ENCODE measurements at regions not wholly inside any gene's neighbourhood (a gene's known extent, or its start where the extent isn't known, plus 50 kb on each side); places are given as distances from the start of the nearest gene placed in this dataset.
"Not testable (repeated sequence)": the region's sequence is repeated elsewhere in the genome, so short reads cannot be mapped to it uniquely, and the experiment has no call there.

DNA sequence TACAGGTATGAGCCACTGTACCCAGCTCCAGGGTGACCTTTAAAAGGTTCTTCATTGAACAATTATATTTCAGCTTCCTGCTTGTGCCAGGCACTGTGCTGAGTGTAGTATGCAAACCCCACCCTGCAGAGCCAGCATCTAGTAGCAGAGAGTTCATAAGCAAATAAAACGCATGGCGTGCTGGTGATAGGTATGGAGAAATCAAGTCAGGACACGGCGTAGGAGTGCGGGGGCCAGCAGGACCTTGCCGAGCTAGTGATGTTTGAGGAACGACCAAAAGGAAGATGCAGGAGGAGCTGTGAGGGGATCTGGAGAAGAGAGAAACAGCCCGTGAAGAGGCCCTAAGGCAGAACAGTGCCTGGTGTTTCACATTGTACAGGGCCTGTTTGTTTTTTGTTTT lies 105.8 kb downstream of the CRLF3 start:
- not testable (repeated sequence) for H2AK5ac ChIP-seq (ENCODE audit: low read length, severe bottlenecking); H2AFZ ChIP-seq (ENCODE audit: low read depth, low read length); H2BK12ac ChIP-seq (ENCODE audit: low read length in 2 of 2); H2BK5ac ChIP-seq (ENCODE audit: low read depth, low read length, poor library complexity, severe bottlenecking); H3K4me3 ChIP-seq (ENCODE audit: insufficient read depth in 1 of 2, low read depth in 1 of 2, low read length in 2 of 2); H2BK120ac ChIP-seq (ENCODE audit: low read depth, low read length); H3K4ac ChIP-seq (ENCODE audit: low read depth in 1 of 2, low read length in 2 of 2); DNase-seq; H4K91ac ChIP-seq (ENCODE audit: low read length); H3K27me3 ChIP-seq (ENCODE audit: control insufficient read depth in 1 of 2, insufficient read depth in 1 of 2, low read length in 2 of 2); H3K14ac ChIP-seq (ENCODE audit: low read length in 2 of 2); H4K8ac ChIP-seq (ENCODE audit: low read length); H3K4me2 ChIP-seq (ENCODE audit: low read length, poor library complexity, severe bottlenecking); H3K9ac ChIP-seq (ENCODE audit: low read length); H3K27ac ChIP-seq (ENCODE audit: low read length, poor library complexity, severe bottlenecking); H3K9me3 ChIP-seq (ENCODE audit: control insufficient read depth, low read length); H2BK15ac ChIP-seq (ENCODE audit: low read depth, poor library complexity, severe bottlenecking); H3K23ac ChIP-seq (ENCODE audit: low read length in 2 of 2); H3K18ac ChIP-seq (ENCODE audit: low read depth in 1 of 2, low read length in 2 of 2); H3K4me1 ChIP-seq (ENCODE audit: control insufficient read depth, insufficient read depth, low read depth, low read length)
- 92% methylated on average over 8 of the region's 8 CpGs for WGBS
- peaks cover 32% of the 10 kb centered on the region for H3K79me1 ChIP-seq (replicated peaks; ENCODE audit: low read length, poor library complexity, severe bottlenecking)
- H3K36me3 ChIP-seq (ENCODE audit: control insufficient read depth in 1 of 2, insufficient read depth in 2 of 2, low read depth in 1 of 2, low read length in 2 of 2): peaks cover 0 to 20% of the 10 kb centered on the region in 2 experiments

DNA sequence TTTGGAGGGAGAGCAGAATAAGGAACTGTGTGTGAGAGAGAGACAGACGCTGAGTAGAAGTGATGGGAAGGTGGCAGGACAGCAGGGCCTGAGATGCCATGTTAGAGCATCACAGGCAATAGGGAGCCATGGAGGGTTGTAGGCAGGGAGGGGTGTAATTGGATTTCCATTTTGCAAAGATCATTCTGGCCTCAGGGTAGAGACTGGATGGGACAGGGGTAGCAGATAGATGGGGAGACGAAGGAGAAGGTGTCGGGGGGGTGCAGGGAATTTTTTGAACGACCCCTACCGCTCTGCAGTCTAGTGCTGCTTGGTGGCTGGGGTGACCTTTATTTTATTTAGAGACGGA lies 106.4 kb downstream of the CRLF3 start:
- Histone ChIP-seq H3K79me1 (replicated peaks; ENCODE audit: low read length, poor library complexity, severe bottlenecking) (peaks cover 34% of the 10 kb centered on the region), H3K36me3 (ENCODE audit: control insufficient read depth in 1 of 2, insufficient read depth in 2 of 2, low read depth in 1 of 2, low read length in 2 of 2) (peaks cover 0 to 20% of the 10 kb centered on the region in 2 experiments)
- not testable (repeated sequence) for H4K91ac ChIP-seq (ENCODE audit: low read length); H4K8ac ChIP-seq (ENCODE audit: low read length); H2AFZ ChIP-seq (ENCODE audit: low read depth, low read length); DNase-seq; H3K14ac ChIP-seq (ENCODE audit: low read length in 2 of 2); H2BK12ac ChIP-seq (ENCODE audit: low read length in 2 of 2); H2BK120ac ChIP-seq (ENCODE audit: low read depth, low read length); H3K4me3 ChIP-seq (ENCODE audit: insufficient read depth in 1 of 2, low read depth in 1 of 2, low read length in 2 of 2); H3K4ac ChIP-seq (ENCODE audit: low read depth in 1 of 2, low read length in 2 of 2); H3K23ac ChIP-seq (ENCODE audit: low read length in 2 of 2); H3K27ac ChIP-seq (ENCODE audit: low read length, poor library complexity, severe bottlenecking); H2AK5ac ChIP-seq (ENCODE audit: low read length, severe bottlenecking); H3K18ac ChIP-seq (ENCODE audit: low read depth in 1 of 2, low read length in 2 of 2); H3K4me1 ChIP-seq (ENCODE audit: control insufficient read depth, insufficient read depth, low read depth, low read length); H3K9me3 ChIP-seq (ENCODE audit: control insufficient read depth, low read length); H2BK5ac ChIP-seq (ENCODE audit: low read depth, low read length, poor library complexity, severe bottlenecking); H2BK15ac ChIP-seq (ENCODE audit: low read depth, poor library complexity, severe bottlenecking); H3K27me3 ChIP-seq (ENCODE audit: control insufficient read depth in 1 of 2, insufficient read depth in 1 of 2, low read length in 2 of 2); H3K4me2 ChIP-seq (ENCODE audit: low read length, poor library complexity, severe bottlenecking); H3K9ac ChIP-seq (ENCODE audit: low read length)
- WGBS: 97% methylated on average over 6 of the region's 6 CpGs

DNA sequence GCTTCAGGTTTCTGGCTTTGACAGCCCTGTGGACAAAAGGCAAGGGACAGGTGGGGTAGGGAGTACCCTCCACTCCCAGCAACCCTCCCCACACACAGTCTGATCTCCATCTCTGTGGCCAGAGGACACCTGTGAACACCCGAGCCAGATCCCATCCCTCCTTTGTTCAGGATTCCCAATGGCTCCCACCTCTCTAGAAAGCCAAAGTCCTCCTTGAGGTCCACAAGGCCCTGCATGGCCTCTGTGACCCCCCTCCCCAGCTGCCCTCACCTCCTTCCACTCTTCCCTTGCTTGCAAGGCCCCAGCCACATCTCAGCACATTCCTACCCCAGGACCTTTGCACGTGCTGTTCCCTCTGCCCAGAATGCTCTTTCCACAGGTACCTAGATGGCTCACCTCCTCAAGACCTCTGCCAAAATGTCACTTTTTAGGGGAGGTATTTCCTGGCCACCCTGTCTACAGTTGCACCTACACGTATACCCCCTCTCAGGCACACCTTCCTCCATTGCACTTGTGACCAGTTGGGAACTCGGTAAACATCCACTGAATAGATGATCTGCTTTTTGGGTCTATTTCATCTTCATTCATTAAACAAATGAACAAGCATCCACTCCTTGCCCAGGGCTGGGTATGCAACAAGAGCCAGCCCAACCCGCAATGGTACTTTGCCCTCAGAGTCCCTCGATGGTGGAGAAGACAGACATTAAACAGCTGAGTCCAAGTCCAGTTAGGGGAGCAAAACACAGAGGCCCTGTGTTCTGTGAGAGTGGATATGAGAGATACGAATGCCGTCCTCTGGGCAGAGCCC lies 107.0 kb downstream of the CRLF3 start:
- no peak overlapping the region for H3K18ac ChIP-seq (ENCODE audit: low read depth in 1 of 2, low read length in 2 of 2)
- WGBS: 96% methylated on average over 8 of the region's 8 CpGs

DNA sequence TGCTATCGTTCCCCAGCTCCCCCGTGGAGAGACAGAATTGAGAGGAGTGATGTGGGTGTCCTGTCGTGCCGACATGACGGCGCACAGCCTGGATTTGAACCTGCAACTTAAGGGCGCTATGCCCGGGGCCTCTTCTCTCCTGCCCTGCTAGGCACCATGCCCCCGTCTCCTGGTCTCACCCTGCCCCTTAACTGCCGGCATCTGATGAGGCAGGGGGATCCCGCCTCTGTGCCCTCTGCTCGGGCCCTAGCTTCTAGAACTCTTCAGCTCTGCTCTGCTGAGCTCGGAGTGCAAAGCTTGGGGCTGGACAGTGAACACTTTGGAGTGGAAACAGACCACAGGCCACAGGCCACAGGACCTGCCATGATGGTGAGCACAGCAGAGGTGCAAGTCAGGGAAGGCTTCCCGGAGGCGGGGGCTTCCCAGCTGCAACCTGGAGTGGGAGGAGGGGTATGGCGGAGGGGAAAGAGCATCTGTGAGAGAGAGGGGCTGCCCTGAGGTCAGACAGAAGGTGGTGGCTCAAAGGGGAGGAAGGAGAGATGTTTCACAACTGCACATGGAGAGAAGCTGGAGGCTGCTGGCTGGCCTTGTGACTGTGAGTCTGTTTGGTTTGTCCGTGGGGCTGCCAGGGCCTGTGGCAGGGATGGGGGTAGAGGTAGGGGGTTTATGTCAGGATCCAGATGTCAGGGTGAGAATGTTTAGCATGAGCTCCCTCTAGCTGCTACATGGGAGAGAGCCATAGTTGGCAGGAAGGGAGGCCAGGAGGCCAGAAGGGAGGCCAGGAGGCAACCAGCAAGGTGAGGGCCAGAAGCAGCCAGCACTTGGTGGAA lies 107.8 kb downstream of the CRLF3 start:
- H3K23ac ChIP-seq (ENCODE audit: low read length in 2 of 2): no peak overlapping the region
- H3K36me3 ChIP-seq (ENCODE audit: control insufficient read depth in 1 of 2, insufficient read depth in 2 of 2, low read depth in 1 of 2, low read length in 2 of 2): peaks cover 0 to 22% of the 10 kb centered on the region in 2 experiments
- H2AK5ac ChIP-seq (ENCODE audit: low read length, severe bottlenecking): no peak overlapping the region
- no peak overlapping the region for H4K91ac ChIP-seq (ENCODE audit: low read length)
- H3K27me3 ChIP-seq (ENCODE audit: control insufficient read depth in 1 of 2, insufficient read depth in 1 of 2, low read length in 2 of 2): no peaks in the 10 kb centered on the region
- peak; percentile 32 for DNase-seq
- peaks cover 35% of the 10 kb centered on the region for H3K79me1 ChIP-seq (replicated peaks; ENCODE audit: low read length, poor library complexity, severe bottlenecking)
- H2AFZ ChIP-seq (ENCODE audit: low read depth, low read length): no peak overlapping the region
- no peak overlapping the region for H3K9ac ChIP-seq (ENCODE audit: low read length)
- H3K14ac ChIP-seq (ENCODE audit: low read length in 2 of 2): no peak overlapping the region
- H2BK120ac ChIP-seq (ENCODE audit: low read depth, low read length): no peak overlapping the region
- H4K8ac ChIP-seq (ENCODE audit: low read length): no peak overlapping the region
- no peak overlapping the region for H2BK15ac ChIP-seq (ENCODE audit: low read depth, poor library complexity, severe bottlenecking)
- H2BK5ac ChIP-seq (ENCODE audit: low read depth, low read length, poor library complexity, severe bottlenecking): no peak overlapping the region
- WGBS: 93% methylated on average over 17 of the region's 17 CpGs
- H3K4ac ChIP-seq (ENCODE audit: low read depth in 1 of 2, low read length in 2 of 2): no peak overlapping the region
- H3K4me1 ChIP-seq (ENCODE audit: control insufficient read depth, insufficient read depth, low read depth, low read length): peaks cover 3% of the 10 kb centered on the region
- H3K27ac ChIP-seq (ENCODE audit: low read length, poor library complexity, severe bottlenecking): no peak overlapping the region
- no peak overlapping the region for H3K4me3 ChIP-seq (ENCODE audit: insufficient read depth in 1 of 2, low read depth in 1 of 2, low read length in 2 of 2)
- H3K9me3 ChIP-seq (ENCODE audit: control insufficient read depth, low read length): no peaks in the 10 kb centered on the region
- peak overlapping the region in 1 of 2 experiments; percentile 6 for H2BK12ac ChIP-seq (ENCODE audit: low read length in 2 of 2)
- H3K18ac ChIP-seq (ENCODE audit: low read depth in 1 of 2, low read length in 2 of 2): no peak overlapping the region
- no peak overlapping the region for H3K4me2 ChIP-seq (ENCODE audit: low read length, poor library complexity, severe bottlenecking)

More for the DNA sequence above, 107.0 kb downstream of the CRLF3 start:
- Histone ChIP-seq H3K4me1 (ENCODE audit: control insufficient read depth, insufficient read depth, low read depth, low read length) (peaks cover 3% of the 10 kb centered on the region), H3K79me1 (replicated peaks; ENCODE audit: low read length, poor library complexity, severe bottlenecking) (peaks cover 34% of the 10 kb centered on the region), H2AK5ac (ENCODE audit: low read length, severe bottlenecking) (no peak overlapping the region), H3K4me2 (ENCODE audit: low read length, poor library complexity, severe bottlenecking) (no peak overlapping the region), H2BK15ac (ENCODE audit: low read depth, poor library complexity, severe bottlenecking) (no peak overlapping the region), H2BK120ac (ENCODE audit: low read depth, low read length) (no peak overlapping the region), H2BK5ac (ENCODE audit: low read depth, low read length, poor library complexity, severe bottlenecking) (no peak overlapping the region), H3K27ac (ENCODE audit: low read length, poor library complexity, severe bottlenecking) (no peak overlapping the region), H3K9ac (ENCODE audit: low read length) (no peak overlapping the region), H3K9me3 (ENCODE audit: control insufficient read depth, low read length) (no peaks in the 10 kb centered on the region), H3K14ac (ENCODE audit: low read length in 2 of 2) (no peak overlapping the region), H4K91ac (ENCODE audit: low read length) (no peak overlapping the region), H2BK12ac (ENCODE audit: low read length in 2 of 2) (no peak overlapping the region), H3K4ac (ENCODE audit: low read depth in 1 of 2, low read length in 2 of 2) (no peak overlapping the region), H3K4me3 (ENCODE audit: insufficient read depth in 1 of 2, low read depth in 1 of 2, low read length in 2 of 2) (no peak overlapping the region), H3K27me3 (ENCODE audit: control insufficient read depth in 1 of 2, insufficient read depth in 1 of 2, low read length in 2 of 2) (no peaks in the 10 kb centered on the region), H3K23ac (ENCODE audit: low read length in 2 of 2) (no peak overlapping the region), H3K36me3 (ENCODE audit: control insufficient read depth in 1 of 2, insufficient read depth in 2 of 2, low read depth in 1 of 2, low read length in 2 of 2) (peaks cover 0 to 20% of the 10 kb centered on the region in 2 experiments), H4K8ac (ENCODE audit: low read length) (no peak overlapping the region), H2AFZ (ENCODE audit: low read depth, low read length) (no peak overlapping the region)
- DNase-seq: no peak

Data from mesenchymal stem cell (in vitro differentiated cells and primary cell).